ENCODE measurements at regions not wholly inside any gene's neighbourhood (a gene's known extent, or its start where the extent isn't known, plus 50 kb on each side); places are given as distances from the start of the nearest gene placed in this dataset.

DNA sequence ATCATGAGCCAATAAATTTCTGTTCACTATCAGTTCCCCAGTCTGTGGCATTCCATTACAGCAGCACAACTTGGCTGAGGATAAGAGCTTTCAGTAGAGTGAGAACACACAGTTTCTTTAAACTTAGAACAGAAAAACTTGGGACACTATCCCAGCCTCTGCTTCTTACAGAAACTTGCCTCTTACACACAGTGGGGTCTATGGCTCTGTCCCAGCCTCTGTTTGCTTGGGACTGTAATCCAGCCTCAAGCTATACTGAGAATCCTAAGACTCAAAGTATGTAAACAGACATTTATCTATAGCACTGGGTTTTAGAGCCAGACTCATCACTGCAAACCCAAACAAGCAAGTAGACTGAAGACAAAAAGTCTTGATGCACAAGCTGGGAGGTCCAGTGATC is 355.8 kb upstream of the VSTM2A start:
- CTCF ChIA-PET: no interaction called here
- Mint-ChIP-seq H3K4me1 (ENCODE audit: low read depth, unreplicated experiment) (no peaks in the 10 kb centered on the region), H3K36me3 (ENCODE audit: insufficient read depth, unreplicated experiment) (no peaks in the 10 kb centered on the region), H3K27ac (ENCODE audit: unreplicated experiment) (no peak overlapping the region), H3K9me3 (ENCODE audit: low read depth, unreplicated experiment) (peaks cover 20% of the 10 kb centered on the region), H3K27me3 (ENCODE audit: unreplicated experiment) (no peaks in the 10 kb centered on the region), H3K4me3 (ENCODE audit: low read depth, unreplicated experiment) (no peak overlapping the region)
- BruUV-seq (replicated peaks): no TSS peak
- no peak for TF ChIP-seq CTCF (IDR thresholded peaks at IDR 0.05; ENCODE audit: unreplicated experiment)
- no peak for DNase-seq
- intact Hi-C loops (cut with micrococcal nuclease; ENCODE audit: unreplicated experiment): no loop called here

GRCh38 chr7:54187886-54188685 is 354.1 kb upstream of the VSTM2A start:
- H3K27ac Mint-ChIP-seq (ENCODE audit: unreplicated experiment): no peak overlapping the region
- CTCF ChIA-PET: no interaction called here
- intact Hi-C loops (cut with micrococcal nuclease; ENCODE audit: unreplicated experiment): no loop called here

DNA sequence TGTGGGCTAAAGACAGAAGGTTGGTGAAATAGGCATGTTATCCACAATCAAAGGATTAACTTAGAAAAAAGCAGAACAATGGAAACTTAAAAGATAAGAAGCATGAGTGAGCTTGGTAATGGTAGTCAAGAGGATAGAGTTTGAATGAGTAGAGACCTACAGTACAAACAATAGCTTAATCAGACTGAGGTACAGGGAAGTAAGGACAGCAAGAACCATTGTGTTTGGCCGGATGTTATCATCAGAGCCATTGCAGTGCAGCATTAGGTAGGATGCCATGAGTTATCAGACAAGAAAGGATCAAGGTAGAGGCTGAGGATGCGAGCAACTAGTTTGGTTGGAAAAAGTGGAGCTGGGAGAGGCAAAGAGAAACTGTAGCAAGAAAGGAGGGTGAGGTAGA is 353.3 kb upstream of the VSTM2A start:
- H3K4me3 Mint-ChIP-seq (ENCODE audit: low read depth, unreplicated experiment): no peak overlapping the region
- H3K9me3 Mint-ChIP-seq (ENCODE audit: low read depth, unreplicated experiment): peaks cover 17% of the 10 kb centered on the region
- DNase-seq: no peak
- no peaks in the 10 kb centered on the region for H3K4me1 Mint-ChIP-seq (ENCODE audit: low read depth, unreplicated experiment)
- CTCF ChIA-PET: no interaction called here
- H3K27ac Mint-ChIP-seq (ENCODE audit: unreplicated experiment): no peak overlapping the region
- intact Hi-C loops (cut with micrococcal nuclease; ENCODE audit: unreplicated experiment): no loop called here
- H3K27me3 Mint-ChIP-seq (ENCODE audit: unreplicated experiment): no peaks in the 10 kb centered on the region
- no TSS peak for BruUV-seq (replicated peaks)
- H3K36me3 Mint-ChIP-seq (ENCODE audit: insufficient read depth, unreplicated experiment): no peaks in the 10 kb centered on the region
- no peak for TF ChIP-seq CTCF (IDR thresholded peaks at IDR 0.05; ENCODE audit: unreplicated experiment)

More at GRCh38 chr7:54187886-54188685, 354.1 kb upstream of the VSTM2A start:
- no peaks in the 10 kb centered on the region for H3K27me3 Mint-ChIP-seq (ENCODE audit: unreplicated experiment)
- peaks cover 14% of the 10 kb centered on the region for H3K9me3 Mint-ChIP-seq (ENCODE audit: low read depth, unreplicated experiment)
- no peak for TF ChIP-seq CTCF (IDR thresholded peaks at IDR 0.05; ENCODE audit: unreplicated experiment)
- DNase-seq: no peak
- no peak overlapping the region for H3K4me3 Mint-ChIP-seq (ENCODE audit: low read depth, unreplicated experiment)
- BruUV-seq (replicated peaks): no TSS peak
- no peaks in the 10 kb centered on the region for H3K4me1 Mint-ChIP-seq (ENCODE audit: low read depth, unreplicated experiment)
- no peaks in the 10 kb centered on the region for H3K36me3 Mint-ChIP-seq (ENCODE audit: insufficient read depth, unreplicated experiment)

GRCh38 chr7:54189330-54189729 is 352.8 kb upstream of the VSTM2A start:
- intact Hi-C loops (cut with micrococcal nuclease; ENCODE audit: unreplicated experiment): no loop called here
- no peak for TF ChIP-seq CTCF (IDR thresholded peaks at IDR 0.05; ENCODE audit: unreplicated experiment)
- Mint-ChIP-seq H3K27me3 (ENCODE audit: unreplicated experiment) (no peaks in the 10 kb centered on the region), H3K27ac (ENCODE audit: unreplicated experiment) (no peak overlapping the region), H3K4me1 (ENCODE audit: low read depth, unreplicated experiment) (no peaks in the 10 kb centered on the region), H3K4me3 (ENCODE audit: low read depth, unreplicated experiment) (no peak overlapping the region), H3K36me3 (ENCODE audit: insufficient read depth, unreplicated experiment) (no peaks in the 10 kb centered on the region), H3K9me3 (ENCODE audit: low read depth, unreplicated experiment) (peaks cover 15% of the 10 kb centered on the region)
- BruUV-seq (replicated peaks): no TSS peak
- CTCF ChIA-PET: no interaction called here
- no peak for DNase-seq
